Panc1 (cell line): ENCODE measurements at regions not wholly inside any gene's neighbourhood (a gene's known extent, or its start where the extent isn't known, plus 50 kb on each side); places are given as distances from the start of the nearest gene placed in this dataset.

Source experiments
- CTCF ChIP-seq: fragments of 450-650 bp; IDR thresholded peaks from 2 replicates; pipeline ENCODE4 v1.5.1; 2017; ENCODE audit warnings: mild to moderate bottlenecking
- POLR2AphosphoS5 ChIP-seq: IDR thresholded peaks from 2 replicates; pipeline ENCODE4 v1.6.1; 2012; ENCODE audit warnings: mild to moderate bottlenecking, low read depth, low read length, moderate library complexity
- REST ChIP-seq, 2 experiments: IDR thresholded peaks; 2 replicates each; pipeline ENCODE4 v1.6.1; 2011 to 2012; ENCODE audit warnings: low read depth in 2 of 2, control low read depth in 1 of 2, low read length in 1 of 2, mild to moderate bottlenecking in 1 of 2, moderate library complexity in 1 of 2; ENCODE audit not compliant: insufficient read depth in 1 of 2
- SIN3A ChIP-seq: IDR thresholded peaks from 2 replicates; pipeline ENCODE4 v1.6.1; 2012; ENCODE audit warnings: low read depth, mild to moderate bottlenecking, low read length, moderate library complexity, borderline replicate concordance; ENCODE audit not compliant: insufficient read depth
- TCF7L2 ChIP-seq: IDR thresholded peaks from 2 replicates; pipeline ENCODE4 v1.6.1; 2011; ENCODE audit warnings: mild to moderate bottlenecking, low read depth, low read length, inconsistent platforms

- no peak for TF ChIP-seq CTCF
- TF ChIP-seq REST (IDR thresholded peaks at IDR 0.05; ENCODE audit: insufficient read depth in 1 of 2, low read depth in 2 of 2, low read length in 1 of 2), result no peak
- TF ChIP-seq SIN3A, result no peak
- TF ChIP-seq POLR2AphosphoS5, result no peak
- no peak for TF ChIP-seq TCF7L2
These were observed 186.6 kb upstream of the RORA start for GRCh38 chr15:61415617-61416120.
